Astrocyte (in vitro differentiated cells and primary cell): ENCODE measurements at regions not wholly inside any gene's neighbourhood (a gene's known extent, or its start where the extent isn't known, plus 50 kb on each side); places are given as distances from the start of the nearest gene placed in this dataset.

Experiments
- DNase-seq: peaks from one replicate; pipeline ENCODE4 v3.0.0-alpha.2; 2010; ENCODE audit warnings: low read depth
- FAIRE-seq: peaks from 2 replicates; lab custom pipeline; 2011; peaks lifted over from hg19 to GRCh38; lab: Jason Lieb, UNC
- H2AFZ ChIP-seq: 2 replicates; pipeline ENCODE4 v1.6.0; 2012; ENCODE audit warnings: low read depth, low read length, inconsistent platforms
- H3K27ac ChIP-seq: 2 replicates; pipeline ENCODE4 v1.5.1; 2011; ENCODE audit warnings: low read depth, low read length, inconsistent platforms
- H3K27me3 ChIP-seq: 2 replicates; pipeline ENCODE4 v1.6.0; 2011; ENCODE audit warnings: low read length, inconsistent platforms; ENCODE audit not compliant: insufficient read depth
- H3K36me3 ChIP-seq: 2 replicates; pipeline ENCODE4 v1.5.1; 2011; ENCODE audit warnings: low read length, inconsistent platforms; ENCODE audit not compliant: insufficient read depth
- H3K4me1 ChIP-seq: 2 replicates; pipeline ENCODE4 v1.5.1; 2011; ENCODE audit warnings: low read length, inconsistent platforms; ENCODE audit not compliant: insufficient read depth
- H3K4me2 ChIP-seq: 2 replicates; pipeline ENCODE4 v1.6.0; 2012; ENCODE audit warnings: low read length, inconsistent platforms
- H3K4me3 ChIP-seq: 2 replicates; pipeline ENCODE4 v1.5.1; 2011; ENCODE audit warnings: low read depth, mild to moderate bottlenecking, low read length, inconsistent platforms; ENCODE audit not compliant: insufficient read depth
- H3K79me2 ChIP-seq: 2 replicates; pipeline ENCODE4 v1.6.0; 2012; ENCODE audit warnings: mild to moderate bottlenecking, low read length, inconsistent platforms; ENCODE audit not compliant: insufficient read depth
- H3K9ac ChIP-seq: 2 replicates; pipeline ENCODE4 v1.6.0; 2012; ENCODE audit warnings: mild to moderate bottlenecking, low read length, inconsistent platforms
- H3K9me3 ChIP-seq: 2 replicates; pipeline ENCODE4 v1.5.1; 2012; ENCODE audit warnings: low read depth, mild to moderate bottlenecking, low read length, inconsistent platforms; ENCODE audit not compliant: insufficient read depth
- H4K20me1 ChIP-seq: 2 replicates; pipeline ENCODE4 v1.6.0; 2012; ENCODE audit warnings: low read length, inconsistent platforms; ENCODE audit not compliant: insufficient read depth
- H3K27ac Mint-ChIP-seq: one replicate; pipeline ENCODE4 v1.8.0; 2021; ENCODE audit warnings: mild to moderate bottlenecking, mixed read lengths; ENCODE audit not compliant: unreplicated experiment
- H3K27me3 Mint-ChIP-seq: one replicate; pipeline ENCODE4 v1.8.0; 2021; ENCODE audit warnings: low read depth, mixed read lengths; ENCODE audit not compliant: unreplicated experiment
- H3K36me3 Mint-ChIP-seq: one replicate; pipeline ENCODE4 v1.8.0; 2021; ENCODE audit warnings: low read depth, mixed read lengths; ENCODE audit not compliant: unreplicated experiment
- H3K4me1 Mint-ChIP-seq: one replicate; pipeline ENCODE4 v1.8.0; 2021; ENCODE audit warnings: low read depth, mixed read lengths; ENCODE audit not compliant: unreplicated experiment
- H3K4me3 Mint-ChIP-seq: one replicate; pipeline ENCODE4 v1.8.0; 2021; ENCODE audit warnings: mild to moderate bottlenecking, moderate library complexity, mixed read lengths; ENCODE audit not compliant: unreplicated experiment
- H3K9me3 Mint-ChIP-seq: one replicate; pipeline ENCODE4 v1.8.0; 2021; ENCODE audit warnings: mild to moderate bottlenecking, mixed read lengths; ENCODE audit not compliant: unreplicated experiment
- CTCF ChIP-seq: IDR thresholded peaks from 2 replicates; pipeline ENCODE4 v1.5.1; 2011; ENCODE audit warnings: low read depth, mild to moderate bottlenecking, inconsistent platforms, low read length, moderate library complexity; ENCODE audit not compliant: insufficient read depth
- EZH2 ChIP-seq: IDR thresholded peaks from 2 replicates; pipeline ENCODE4 v1.6.1; 2012; ENCODE audit warnings: mild to moderate bottlenecking, low read length, inconsistent platforms; ENCODE audit not compliant: insufficient read depth

DNA sequence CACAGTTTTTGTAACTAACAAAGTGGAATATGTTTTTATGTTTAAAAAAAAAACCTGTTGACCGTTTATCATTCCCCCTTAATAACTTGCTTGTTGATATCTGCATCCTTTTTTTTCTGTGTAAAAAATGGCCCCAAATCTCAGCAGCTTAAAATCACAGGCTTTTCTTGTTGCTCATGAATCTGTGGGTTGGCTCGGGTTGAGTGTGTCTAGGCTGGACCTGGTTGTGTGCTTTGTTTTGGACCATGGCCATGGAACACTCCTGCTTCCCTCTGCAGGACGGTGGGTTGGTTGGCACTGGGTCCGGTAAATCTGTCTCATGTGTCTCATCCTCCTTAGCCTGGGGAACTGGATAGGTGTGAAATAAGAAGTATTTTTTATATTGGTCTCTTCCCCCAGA lies 139.0 kb upstream of the LINC00305 start:
- Histone ChIP-seq H3K9me3 (no peaks in the 10 kb centered on the region), H4K20me1 (no peaks in the 10 kb centered on the region), H3K4me3 (no peak overlapping the region), H3K27me3 (no peaks in the 10 kb centered on the region), H3K79me2 (no peaks in the 10 kb centered on the region), H3K4me2 (no peak overlapping the region), H3K27ac (no peak overlapping the region), H2AFZ (no peak overlapping the region), H3K36me3 (no peaks in the 10 kb centered on the region), H3K9ac (no peak overlapping the region), H3K4me1 (no peaks in the 10 kb centered on the region)
- Mint-ChIP-seq H3K9me3 (no peaks in the 10 kb centered on the region), H3K27me3 (no peaks in the 10 kb centered on the region), H3K36me3 (no peaks in the 10 kb centered on the region), H3K27ac (no peak overlapping the region), H3K4me1 (no peaks in the 10 kb centered on the region), H3K4me3 (no peak overlapping the region)
- TF ChIP-seq EZH2, result no peak
- no peak for DNase-seq
- no peak for FAIRE-seq

DNA sequence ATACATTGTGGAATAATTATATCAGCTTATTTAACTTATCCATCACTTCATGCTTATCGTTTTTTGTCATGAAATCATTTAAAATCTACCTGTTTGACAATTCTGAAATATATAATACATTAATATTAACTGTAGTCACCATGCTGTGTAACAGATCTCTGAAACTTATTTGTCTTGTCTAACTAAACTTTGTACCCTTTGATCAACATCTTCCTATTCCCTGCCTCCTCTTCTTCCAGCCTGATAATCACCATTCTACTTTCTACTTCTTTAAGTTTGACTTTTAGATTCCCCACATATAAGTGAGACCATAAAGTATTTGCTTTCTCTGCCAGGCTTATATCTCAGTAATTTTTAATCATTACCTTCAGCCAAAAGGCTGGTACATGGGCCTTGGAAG lies 134.2 kb upstream of the LINC00305 start:
- TF ChIP-seq CTCF (no peak), EZH2 (no peak)
- no peak for DNase-seq
- no peaks in the 10 kb centered on the region for H3K4me1 ChIP-seq
- Mint-ChIP-seq H3K4me3 (no peak overlapping the region), H3K27ac (no peak overlapping the region), H3K4me1 (no peaks in the 10 kb centered on the region), H3K9me3 (peaks cover 4% of the 10 kb centered on the region), H3K27me3 (no peaks in the 10 kb centered on the region), H3K36me3 (no peaks in the 10 kb centered on the region)
- H3K79me2 ChIP-seq, result no peaks in the 10 kb centered on the region
- H3K27me3 ChIP-seq, result no peaks in the 10 kb centered on the region
- H3K4me2 ChIP-seq, result no peak overlapping the region
- no peaks in the 10 kb centered on the region for H3K9me3 ChIP-seq
- no peak for FAIRE-seq
- H2AFZ ChIP-seq, result no peak overlapping the region
- H4K20me1 ChIP-seq, result no peaks in the 10 kb centered on the region
- no peak overlapping the region for H3K4me3 ChIP-seq
- H3K27ac ChIP-seq, result no peak overlapping the region
- no peak overlapping the region for H3K9ac ChIP-seq
- no peaks in the 10 kb centered on the region for H3K36me3 ChIP-seq

DNA sequence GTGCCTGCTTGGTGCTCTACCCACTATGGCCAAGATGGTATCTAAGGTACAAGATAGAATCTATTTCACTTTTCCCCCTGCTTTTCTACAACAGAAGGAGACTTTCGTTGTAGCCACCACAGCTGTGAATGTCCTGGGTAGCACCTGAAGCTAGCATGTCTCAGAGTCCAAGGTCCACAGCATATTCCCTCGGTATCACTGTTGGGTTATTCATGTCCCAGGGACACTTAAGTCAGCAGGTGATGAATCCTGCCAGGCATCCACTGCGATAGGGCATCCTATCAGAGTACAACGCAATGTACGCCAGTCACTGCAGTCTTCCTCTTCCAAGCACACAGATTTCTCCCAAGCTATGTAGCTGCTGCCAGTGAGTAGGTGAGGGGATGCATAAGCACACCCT lies 129.1 kb upstream of the LINC00305 start:
- H3K4me3 ChIP-seq, result no peak overlapping the region
- H3K36me3 Mint-ChIP-seq, result no peaks in the 10 kb centered on the region
- FAIRE-seq, result no peak

More for the DNA sequence above, 129.1 kb upstream of the LINC00305 start:
- no peaks in the 10 kb centered on the region for H3K79me2 ChIP-seq
- H4K20me1 ChIP-seq, result no peaks in the 10 kb centered on the region
- Mint-ChIP-seq H3K9me3 (peaks cover 4% of the 10 kb centered on the region), H3K27me3 (no peaks in the 10 kb centered on the region), H3K4me3 (no peak overlapping the region), H3K4me1 (no peaks in the 10 kb centered on the region), H3K27ac (no peak overlapping the region)
- DNase-seq, result no peak
- H3K9ac ChIP-seq, result no peak overlapping the region
- no peak for TF ChIP-seq CTCF
- no peak overlapping the region for H3K27ac ChIP-seq
- H3K36me3 ChIP-seq, result no peaks in the 10 kb centered on the region
- no peak overlapping the region for H3K4me2 ChIP-seq
- H3K27me3 ChIP-seq, result no peaks in the 10 kb centered on the region
- no peak overlapping the region for H2AFZ ChIP-seq
- H3K9me3 ChIP-seq, result no peaks in the 10 kb centered on the region
- no peaks in the 10 kb centered on the region for H3K4me1 ChIP-seq
